Kidney (tissue), 13 donors: ENCODE measurements at regions not wholly inside any gene's neighbourhood (a gene's known extent, or its start where the extent isn't known, plus 50 kb on each side); places are given as distances from the start of the nearest gene placed in this dataset.

Experiments used
- DNase-seq, 5 donors: peaks; one replicate each; pipeline ENCODE4 v3.0.0-alpha.2; 2013 to 2020
- FAIRE-seq: peaks from 2 replicates; lab custom pipeline; 2012; peaks lifted over from hg19 to GRCh38; lab: Jason Lieb, UNC
- H3K27ac ChIP-seq, 2 donors: one replicate each; pipeline ENCODE4 v1.7.0; 2013; ENCODE audit warnings: low read depth in 2 of 2, low read length in 2 of 2, inconsistent platforms in 1 of 2
- H3K27me3 ChIP-seq: one replicate; pipeline ENCODE4 v1.7.1; 2013; ENCODE audit warnings: low read length, inconsistent platforms; ENCODE audit not compliant: control insufficient read depth, insufficient read depth
- H3K36me3 ChIP-seq, 3 donors: one replicate each; pipeline versions ENCODE4 v1.7.0 to v1.7.1; 2013; ENCODE audit warnings: low read length in 3 of 3, control low read depth in 1 of 3, inconsistent platforms in 1 of 3; ENCODE audit not compliant: insufficient read depth in 3 of 3, control insufficient read depth in 2 of 3
- H3K4me1 ChIP-seq, 3 donors: one replicate each; pipeline versions ENCODE4 v1.7.0 to v1.7.1; 2013; ENCODE audit warnings: low read length in 3 of 3, inconsistent platforms in 1 of 3, low read depth in 1 of 3; ENCODE audit not compliant: control insufficient read depth in 2 of 3, insufficient read depth in 2 of 3
- H3K4me3 ChIP-seq, 3 donors: one replicate each; pipeline versions ENCODE4 v1.7.0 to v1.8.1; 2013; ENCODE audit warnings: low read length in 3 of 3, control low read depth in 1 of 3, inconsistent platforms in 1 of 3
- H3K9ac ChIP-seq, 3 donors: one replicate each; pipeline versions ENCODE4 v1.7.0 to v1.7.1; 2013; ENCODE audit warnings: low read length in 3 of 3, control low read depth in 1 of 3, inconsistent platforms in 1 of 3
- H3K9me3 ChIP-seq, 3 donors: one replicate each; pipeline versions ENCODE4 v1.7.0 to v1.7.1; 2013; ENCODE audit warnings: low read length in 3 of 3, control low read depth in 1 of 3, inconsistent platforms in 1 of 3; ENCODE audit not compliant: control insufficient read depth in 2 of 3, insufficient read depth in 1 of 3
- CTCF ChIP-seq: IDR thresholded peaks from 3 replicates; pipeline ENCODE4 v1.5.1; 2012; ENCODE audit warnings: mild to moderate bottlenecking, moderate library complexity, borderline replicate concordance; ENCODE audit not compliant: insufficient read depth; ENCODE audit errors: extremely low read depth
- intact Hi-C: fragments of 100-400 bp; cut with DNase I; formaldehyde crosslinking; loops from one replicate; pipeline ENCODE4 v1.11.1; 2022
- donor health status: control.
- donor health status: control.
- donor health status: control.
- donor health status: control.
- donor health status: control.
- donor health status: DM: yes; HTN: yes; CAD: no.
- donor health status: Normal renal cell carcinoma (clear cell type).

- H3K27me3 ChIP-seq, result no peaks in the 10 kb centered on the region
- H3K27ac ChIP-seq, result no peak overlapping the region
- H3K4me1 ChIP-seq, result no peaks in the 10 kb centered on the region
- no peak overlapping the region for H3K4me3 ChIP-seq
- H3K36me3 ChIP-seq, result no peaks in the 10 kb centered on the region
- TF ChIP-seq CTCF, result no peak
- FAIRE-seq (no peak), DNase-seq (no peak)
- intact Hi-C loops, result no loop called here
- H3K9me3 ChIP-seq, result no peaks in the 10 kb centered on the region
- H3K9ac ChIP-seq, result no peak overlapping the region
Measured at GRCh38 chr11:39174196-39174595, 2285.3 kb downstream of the LRRC4C start.

DNA sequence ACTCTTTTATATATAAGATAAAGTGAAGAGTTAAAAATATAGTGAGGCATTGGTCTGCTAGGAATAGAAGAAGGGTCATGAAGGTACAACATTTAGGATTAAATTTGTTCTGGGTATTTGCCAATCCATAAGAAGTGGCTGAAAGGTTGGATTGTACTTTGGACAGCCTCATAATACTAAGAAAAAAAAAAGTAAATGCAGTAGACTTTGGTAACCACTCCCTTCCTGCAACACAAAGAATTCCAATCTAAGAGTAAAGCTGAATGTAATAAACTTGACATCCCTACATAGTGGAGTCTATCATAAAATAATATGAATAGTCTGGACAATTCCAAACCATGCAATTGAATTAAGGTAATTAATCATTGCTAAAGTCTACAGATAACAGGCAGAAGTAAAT is 2294.4 kb downstream of the LRRC4C start:
- Histone ChIP-seq H3K27me3 (no peaks in the 10 kb centered on the region), H3K36me3 (no peaks in the 10 kb centered on the region), H3K9ac (no peak overlapping the region), H3K4me1 (no peaks in the 10 kb centered on the region), H3K27ac (no peak overlapping the region), H3K4me3 (no peak overlapping the region), H3K9me3 (no peaks in the 10 kb centered on the region)
- intact Hi-C loops, result no loop called here
- TF ChIP-seq CTCF, result no peak
- FAIRE-seq (no peak), DNase-seq (no peak)

DNA sequence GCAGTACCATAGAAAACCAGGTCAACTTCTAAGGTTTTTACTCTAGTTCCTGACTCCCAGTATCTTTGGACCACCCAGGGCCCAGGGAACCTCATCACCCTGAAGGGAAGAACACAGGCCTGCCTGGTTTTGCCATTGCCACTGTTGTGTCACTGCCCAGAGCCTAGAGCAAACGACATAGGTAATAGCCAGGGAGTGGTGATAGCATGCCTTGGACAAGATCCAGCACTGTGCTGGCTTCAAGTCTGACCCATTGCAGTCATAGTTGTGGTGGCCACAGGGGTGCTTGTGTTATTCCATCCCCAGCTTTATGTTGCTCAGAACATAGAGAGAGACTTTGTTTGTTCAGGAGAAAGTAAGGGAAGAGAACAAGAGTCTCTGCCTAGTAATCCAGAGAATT is 2310.2 kb downstream of the LRRC4C start:
- Histone ChIP-seq H3K4me1 (no peaks in the 10 kb centered on the region), H3K27me3 (no peaks in the 10 kb centered on the region), H3K4me3 (no peak overlapping the region), H3K9me3 (peaks cover 0 to 3% (median 0%) of the 10 kb centered on the region in 3 donors), H3K9ac (no peak overlapping the region), H3K27ac (no peak overlapping the region), H3K36me3 (no peaks in the 10 kb centered on the region)
- no peak for FAIRE-seq
- intact Hi-C loops, result no loop called here
- no peak for TF ChIP-seq CTCF
- no peak for DNase-seq

GRCh38 chr11:39145346-39145745 is 2314.1 kb downstream of the LRRC4C start:
- no peak overlapping the region for H3K9ac ChIP-seq

More at GRCh38 chr11:39145346-39145745, 2314.1 kb downstream of the LRRC4C start:
- FAIRE-seq (no peak), DNase-seq (no peak)
- Histone ChIP-seq H3K9me3 (no peaks in the 10 kb centered on the region), H3K27me3 (no peaks in the 10 kb centered on the region), H3K4me1 (no peaks in the 10 kb centered on the region), H3K4me3 (no peak overlapping the region), H3K27ac (no peak overlapping the region), H3K36me3 (no peaks in the 10 kb centered on the region)
- TF ChIP-seq CTCF, result no peak
- intact Hi-C loops, result no loop called here
